T follicular helper cell (primary cell): ENCODE measurements at regions not wholly inside any gene's neighbourhood (a gene's known extent, or its start where the extent isn't known, plus 50 kb on each side); places are given as distances from the start of the nearest gene placed in this dataset.
"Not testable (repeated sequence)": the region's sequence is repeated elsewhere in the genome, so short reads cannot be mapped to it uniquely, and the experiment has no call there.

Source experiments
- DNase-seq: peaks from one replicate; pipeline ENCODE4 v3.0.0-alpha.2; 2020; ENCODE audit warnings: low read depth

DNA sequence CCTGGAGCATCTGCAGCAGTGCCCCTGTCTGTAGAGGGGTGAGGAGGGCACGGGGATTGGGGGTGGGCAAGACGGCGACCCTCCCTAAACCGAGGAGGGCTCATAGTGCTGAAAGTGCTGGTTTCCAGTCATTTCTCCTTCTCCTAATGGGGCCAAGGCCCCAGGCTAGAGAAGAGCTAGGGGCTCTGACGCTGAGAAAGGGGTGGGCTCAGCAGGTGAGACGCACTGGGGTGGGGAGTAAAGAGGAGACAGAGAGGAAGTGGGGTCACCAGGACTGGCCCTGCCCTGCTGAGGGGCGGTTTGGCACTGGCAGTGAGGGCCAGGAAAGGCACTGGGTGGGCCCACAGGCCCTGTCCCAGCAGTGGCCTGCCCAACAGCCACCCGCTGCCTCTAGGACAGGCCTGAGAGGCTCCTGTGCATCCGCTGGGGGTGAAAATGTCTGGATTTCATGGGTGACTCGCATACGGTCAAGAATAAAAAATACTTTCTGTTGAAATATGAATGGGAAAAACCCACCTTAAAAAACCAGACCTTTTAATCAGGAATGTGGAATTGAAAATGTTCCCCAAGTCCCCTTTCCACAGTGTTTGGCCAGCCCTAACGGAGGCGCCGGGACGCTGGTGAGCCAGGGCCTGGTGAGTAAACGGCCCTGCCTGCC, 122.4 kb upstream of the SMURF2 start:
- no peak for DNase-seq

DNA sequence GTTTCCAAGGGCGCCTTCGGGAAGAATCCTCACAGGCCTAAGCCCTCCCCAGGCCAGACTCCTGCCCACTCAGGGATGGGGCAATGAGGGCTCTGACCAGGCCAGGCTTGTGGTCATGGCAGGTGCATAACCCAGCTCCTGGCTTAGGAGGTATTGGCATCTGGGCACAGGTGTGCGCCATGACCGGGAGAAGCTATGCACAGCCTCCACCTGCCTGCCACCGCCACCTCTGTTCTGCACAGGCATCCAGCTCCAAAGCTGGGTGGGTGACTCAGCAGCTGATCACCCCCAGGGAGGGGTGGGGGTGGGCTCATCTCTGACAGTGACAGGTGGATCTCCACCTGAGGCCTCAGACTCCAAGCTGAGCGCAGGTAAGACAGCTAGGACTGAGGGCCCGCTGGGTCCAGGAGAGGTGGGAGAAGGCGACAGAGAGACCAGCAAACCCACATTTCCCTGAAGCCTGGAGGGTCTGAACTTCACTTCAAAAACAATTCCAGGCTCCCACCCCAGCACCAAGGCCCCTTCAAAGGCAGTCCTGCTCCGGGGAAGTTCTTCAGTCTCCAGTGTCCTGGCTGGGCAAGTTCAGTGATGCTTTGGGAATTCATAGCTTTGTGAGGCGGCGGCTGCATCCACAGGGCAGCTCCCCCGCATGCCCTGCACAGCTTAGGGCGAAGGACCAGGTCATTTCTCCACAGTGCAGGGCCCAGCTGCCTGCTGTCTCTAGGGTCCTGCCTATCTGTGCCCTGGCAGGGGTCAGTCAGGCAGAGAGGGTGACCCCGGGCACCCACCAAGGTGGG, 121.6 kb upstream of the SMURF2 start:
- no peak for DNase-seq

DNA sequence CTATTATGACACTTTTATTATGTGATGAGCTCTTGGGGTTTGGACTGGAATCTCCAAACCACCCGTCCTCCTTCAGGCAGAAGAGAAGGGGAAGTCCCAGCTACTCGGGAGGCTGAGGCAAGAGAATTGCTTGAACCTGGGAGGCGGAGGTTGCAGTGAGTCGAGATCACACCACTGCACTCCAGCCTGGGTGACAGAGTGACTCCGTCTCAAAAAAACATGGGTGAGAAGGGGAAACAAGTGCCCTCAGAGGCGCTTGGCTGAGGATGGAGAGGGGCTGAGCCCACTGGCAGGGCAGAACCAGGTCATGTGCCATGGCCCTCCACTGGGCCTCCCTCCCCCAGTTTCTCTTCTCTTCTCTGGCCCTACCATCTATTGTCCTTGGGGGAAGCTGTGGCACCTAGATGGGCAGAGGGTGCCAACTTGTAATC, 120.9 kb upstream of the SMURF2 start:
- DNase-seq: no peak

DNA sequence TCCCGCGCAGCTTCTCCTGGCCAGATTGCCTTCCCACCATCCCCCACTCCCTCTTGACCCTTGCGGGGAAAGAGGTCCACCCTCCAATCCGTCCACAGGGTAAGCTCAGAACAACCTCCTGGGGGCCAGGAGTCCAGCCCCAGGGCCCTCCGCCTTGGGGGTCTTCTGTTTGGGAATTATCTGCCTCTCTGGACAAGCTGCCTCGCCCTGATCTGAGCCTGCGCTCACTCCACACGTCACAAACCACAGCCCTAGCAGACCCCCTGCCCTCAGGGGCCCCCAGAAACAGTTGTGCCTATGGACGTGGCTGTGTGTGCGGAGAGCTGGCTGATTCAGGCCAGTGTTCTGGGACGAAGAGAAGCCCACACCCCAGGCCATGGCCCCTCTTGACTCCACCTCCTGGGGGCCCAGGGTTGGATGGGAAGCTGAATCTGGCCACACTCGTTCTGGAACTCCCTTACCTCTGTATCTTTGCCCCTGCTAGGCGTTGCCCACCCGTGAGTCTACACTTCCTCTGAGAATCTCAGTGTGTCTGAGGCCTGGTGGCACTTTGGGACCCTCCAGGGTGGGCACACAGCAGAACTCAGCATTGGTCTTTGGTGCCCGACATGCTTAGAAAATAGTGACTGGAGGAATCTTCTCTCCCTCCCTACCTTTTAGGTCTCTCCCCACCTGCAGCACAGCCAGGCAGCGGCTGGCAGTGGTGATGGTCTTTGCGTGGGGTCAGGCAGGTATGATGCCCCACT, 119.9 kb upstream of the SMURF2 start:
- DNase-seq: no peak

DNA sequence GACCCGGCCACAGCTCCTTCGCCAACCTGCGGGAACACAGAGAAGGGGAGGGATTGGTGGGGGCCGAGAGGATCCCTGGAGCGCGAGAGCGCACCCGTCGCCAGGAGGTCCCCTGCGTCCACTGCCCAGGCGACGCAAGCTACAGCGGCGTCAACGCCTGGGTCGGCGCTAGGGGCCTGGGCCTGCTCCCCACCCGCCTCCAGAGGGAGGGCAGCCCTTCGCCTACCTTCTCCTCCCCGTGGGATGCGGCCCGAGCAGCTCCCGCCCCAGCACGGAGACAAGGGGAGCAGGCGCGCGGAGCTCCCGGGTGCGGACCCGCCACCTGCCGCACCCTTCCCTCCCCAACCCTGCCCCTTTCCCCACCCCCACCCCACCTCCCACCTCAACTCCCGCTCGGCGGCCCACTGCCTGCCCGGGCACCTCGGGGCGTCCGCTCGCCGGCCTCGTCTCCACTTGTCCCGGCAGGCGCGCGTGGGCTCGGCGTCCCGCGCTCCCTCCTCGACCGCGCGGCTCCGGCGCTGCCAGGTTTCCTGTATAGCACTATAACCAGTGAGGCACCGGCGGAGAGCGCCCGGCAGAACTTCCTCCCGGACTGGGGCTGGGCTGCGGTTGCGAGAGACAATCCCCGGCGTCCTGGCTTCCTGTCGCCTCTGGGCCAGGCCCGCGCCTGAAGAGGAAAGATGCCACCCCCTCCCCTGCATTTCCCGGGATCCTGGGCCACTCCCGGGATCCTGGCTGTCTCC, 119.1 kb upstream of the SMURF2 start:
- DNase-seq: peak; percentile 19

DNA sequence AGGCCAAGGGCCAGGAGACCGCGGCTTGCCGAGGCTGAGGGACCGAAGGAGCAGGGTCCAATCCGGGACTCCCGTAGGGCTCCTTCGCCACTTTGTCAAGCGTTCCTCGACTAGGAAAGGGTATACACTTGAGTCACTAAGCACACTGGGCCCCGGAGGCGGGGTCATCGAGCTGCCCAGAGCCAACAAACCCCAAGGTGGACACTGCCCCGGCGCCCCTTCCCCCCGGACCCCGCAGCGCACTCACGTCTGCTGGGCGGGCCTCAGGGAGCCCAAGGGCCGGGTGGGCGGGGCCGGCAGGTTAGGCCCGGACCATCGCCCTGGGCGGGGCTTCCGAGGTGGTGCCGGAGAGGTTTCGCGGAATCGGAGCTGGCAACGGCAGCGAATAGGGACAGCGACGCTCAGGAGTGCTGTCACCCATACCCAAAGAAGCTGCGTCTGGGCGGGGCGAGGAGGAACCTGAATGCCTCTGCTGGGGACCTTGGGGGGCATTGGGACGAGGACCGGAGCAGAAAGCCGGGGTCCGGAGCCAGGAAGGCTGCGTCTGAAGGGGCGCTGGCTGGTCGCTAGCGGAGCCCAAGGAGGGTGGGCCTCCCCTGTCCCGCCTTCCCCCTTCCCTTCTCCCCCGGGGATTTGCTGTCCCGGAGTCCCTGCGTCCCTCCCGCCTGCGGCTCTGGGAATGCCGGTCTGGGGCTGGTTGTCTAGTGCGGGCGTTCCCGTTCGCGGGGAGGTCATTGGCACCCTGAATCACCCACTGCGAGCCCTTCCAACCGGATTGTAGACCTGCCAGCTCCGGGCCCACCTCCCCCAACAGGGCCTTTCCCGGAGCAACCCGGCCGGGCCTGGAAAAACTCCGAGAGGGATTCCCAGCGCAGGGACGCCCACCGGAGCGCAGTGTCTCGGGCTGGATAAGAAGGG, 118.2 kb upstream of the SMURF2 start:
- DNase-seq: peak; percentile 68

DNA sequence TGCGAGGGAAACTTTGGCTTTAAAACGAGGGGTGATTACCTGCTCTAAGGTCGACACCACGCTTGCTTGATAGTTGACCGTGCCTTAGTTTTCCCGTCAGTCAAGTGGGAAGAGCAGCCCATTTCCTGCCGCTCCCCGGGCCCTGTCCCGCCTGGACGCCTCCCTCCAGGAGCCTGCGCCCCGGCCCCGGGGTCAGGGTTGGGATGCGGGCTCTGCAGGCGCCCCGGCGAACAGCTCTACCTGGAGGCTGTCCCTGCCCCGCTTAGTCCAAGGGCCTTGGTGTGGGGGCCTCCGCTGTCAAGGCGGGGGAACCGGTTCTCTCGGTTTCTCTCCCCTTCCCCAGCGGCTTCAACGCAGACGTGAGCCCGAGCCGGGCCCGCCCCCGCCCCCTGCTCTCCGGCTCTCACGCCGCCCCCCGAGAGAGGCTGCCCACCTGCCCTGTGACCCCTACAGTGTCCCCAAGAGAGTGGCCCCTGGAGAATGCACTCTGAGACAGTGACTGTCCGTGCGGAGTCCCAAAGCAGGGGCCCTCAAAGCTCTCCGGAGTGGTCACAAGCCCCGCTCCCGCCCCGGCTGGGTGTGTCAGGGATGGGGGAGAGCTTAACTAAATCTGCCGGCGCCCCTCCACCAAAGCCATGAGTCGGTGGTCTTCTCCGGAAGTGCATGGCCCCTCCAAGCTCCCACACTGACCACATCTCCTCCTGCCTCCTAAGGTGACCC, 117.4 kb upstream of the SMURF2 start:
- no peak for DNase-seq

DNA sequence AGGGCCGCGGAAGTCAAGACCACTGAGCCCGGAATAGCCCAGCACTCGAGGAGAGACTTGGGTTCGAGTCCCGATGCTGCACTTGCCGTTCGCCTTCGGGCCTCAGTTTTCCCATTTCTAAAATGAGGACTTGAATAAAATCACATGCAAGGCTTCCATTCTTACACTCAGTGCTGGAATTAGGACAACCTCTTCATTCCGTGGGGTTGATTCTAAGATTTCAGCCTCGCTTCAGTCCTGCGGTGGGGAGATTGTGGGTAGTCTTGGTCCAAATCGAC, 116.9 kb upstream of the SMURF2 start:
- not testable (repeated sequence) for DNase-seq

DNA sequence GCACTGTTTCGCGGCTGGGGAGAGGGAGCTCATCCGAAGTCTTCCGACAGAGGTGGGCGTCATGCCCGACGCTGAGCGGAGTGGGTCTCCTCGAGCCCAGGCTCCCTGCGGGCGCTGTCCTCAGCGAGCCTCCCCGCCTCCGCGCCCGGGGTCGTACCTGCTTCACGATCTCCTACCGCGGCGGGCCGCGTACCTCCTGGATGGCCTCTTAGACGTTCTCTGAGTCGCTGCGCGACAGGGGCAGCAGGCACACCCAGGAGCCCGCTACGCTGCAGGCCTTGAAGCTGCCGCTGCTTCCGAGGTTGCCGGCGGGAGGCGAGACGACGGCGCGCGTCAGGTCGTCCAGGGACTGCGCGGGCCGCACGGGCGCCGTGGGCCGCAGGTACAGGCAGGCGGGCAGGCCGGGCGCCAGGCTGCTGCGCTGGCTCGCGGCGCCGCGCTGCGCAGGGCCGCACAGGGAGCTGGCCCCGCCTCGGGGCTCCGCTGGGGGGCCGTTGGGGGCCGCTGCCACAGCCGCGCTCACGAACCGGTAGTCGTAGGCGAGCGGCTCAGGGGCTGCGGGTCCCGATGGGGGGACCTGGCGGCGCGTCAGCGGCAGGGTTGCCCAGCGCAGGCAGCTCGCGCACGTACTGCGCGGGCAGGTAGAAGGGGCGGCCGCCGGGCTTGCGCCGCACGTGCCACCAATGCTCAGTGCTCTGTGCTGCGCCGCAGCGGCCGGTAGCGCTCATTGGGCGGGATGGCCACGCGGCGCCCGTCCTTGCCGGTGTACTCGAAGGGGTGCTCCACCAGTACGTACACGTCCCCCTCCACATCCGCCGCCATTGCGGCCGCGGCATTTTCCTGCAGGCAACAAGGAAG, 116.4 kb upstream of the SMURF2 start:
- no peak for DNase-seq

DNA sequence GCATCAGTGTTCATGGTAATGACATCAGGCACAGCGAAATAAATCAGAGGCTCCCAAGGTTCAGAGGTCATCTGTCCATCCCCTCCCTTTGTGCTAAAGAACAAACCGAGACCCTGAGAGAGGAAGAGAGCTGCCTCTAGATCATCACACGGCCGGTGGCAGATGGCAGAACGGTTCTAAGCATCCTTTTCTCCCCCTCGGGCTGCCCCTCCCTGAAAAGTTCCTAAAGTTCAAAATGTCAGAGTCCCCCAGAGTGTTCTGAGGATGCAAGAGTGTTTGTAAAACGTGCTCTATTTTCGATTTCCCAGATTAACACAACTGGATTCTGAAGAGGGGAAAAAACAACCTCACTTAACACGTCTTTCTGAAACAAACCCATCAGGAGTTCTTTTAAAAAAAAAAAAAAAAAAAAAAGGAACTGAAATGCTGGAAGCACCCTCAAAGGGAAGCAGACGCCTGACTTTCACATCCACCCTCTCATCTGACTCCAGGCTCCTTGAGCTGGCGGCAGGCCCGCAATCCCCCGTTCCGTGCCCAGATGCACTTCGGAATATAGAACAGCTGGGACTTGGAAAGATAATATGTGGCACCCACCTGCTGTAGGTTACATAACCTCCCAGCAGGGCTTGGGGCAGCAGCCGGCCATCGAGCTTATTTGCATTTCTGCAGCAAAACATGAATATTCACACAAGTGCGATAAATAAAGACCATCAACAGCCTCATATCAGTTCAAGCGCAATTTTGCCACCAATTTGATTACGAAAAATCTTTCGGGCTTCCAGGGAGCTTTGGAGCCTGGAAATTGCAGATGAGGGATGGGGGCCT, 115.5 kb upstream of the SMURF2 start:
- no peak for DNase-seq

DNA sequence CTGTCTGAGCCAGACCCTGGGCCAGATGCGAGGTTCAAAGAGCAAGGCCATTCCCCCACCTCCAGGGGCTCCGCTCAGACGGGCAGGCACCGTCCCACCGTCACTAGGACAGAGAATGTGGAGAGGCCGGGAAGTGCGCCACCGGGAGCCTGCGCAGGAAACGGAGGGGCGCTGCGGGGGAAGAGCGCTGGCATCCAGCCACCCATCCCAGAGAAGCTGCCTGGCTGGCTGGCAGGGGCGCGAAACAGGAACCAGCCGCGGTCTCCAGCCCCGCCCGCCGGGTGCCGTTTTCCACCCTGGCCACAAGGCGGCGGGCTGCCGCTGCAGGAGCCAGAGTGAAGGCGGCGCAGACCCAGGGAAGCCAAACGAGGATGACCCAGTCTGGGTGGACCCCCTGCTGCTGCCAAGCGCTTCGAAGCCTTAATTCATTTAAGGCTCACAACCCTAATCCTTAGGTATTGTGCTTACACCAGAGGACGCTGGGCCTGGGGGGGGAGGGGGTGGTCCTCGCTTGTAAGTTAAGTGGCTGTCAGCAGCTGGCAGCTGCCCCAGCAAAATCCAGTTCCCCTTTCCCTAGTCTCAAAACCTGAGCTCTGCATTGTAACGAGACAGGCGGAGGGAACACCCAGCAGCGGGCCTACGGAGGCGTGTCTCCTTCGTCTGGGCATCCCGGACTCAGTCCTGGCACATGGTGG, 114.8 kb upstream of the SMURF2 start:
- DNase-seq: peak; percentile 54

DNA sequence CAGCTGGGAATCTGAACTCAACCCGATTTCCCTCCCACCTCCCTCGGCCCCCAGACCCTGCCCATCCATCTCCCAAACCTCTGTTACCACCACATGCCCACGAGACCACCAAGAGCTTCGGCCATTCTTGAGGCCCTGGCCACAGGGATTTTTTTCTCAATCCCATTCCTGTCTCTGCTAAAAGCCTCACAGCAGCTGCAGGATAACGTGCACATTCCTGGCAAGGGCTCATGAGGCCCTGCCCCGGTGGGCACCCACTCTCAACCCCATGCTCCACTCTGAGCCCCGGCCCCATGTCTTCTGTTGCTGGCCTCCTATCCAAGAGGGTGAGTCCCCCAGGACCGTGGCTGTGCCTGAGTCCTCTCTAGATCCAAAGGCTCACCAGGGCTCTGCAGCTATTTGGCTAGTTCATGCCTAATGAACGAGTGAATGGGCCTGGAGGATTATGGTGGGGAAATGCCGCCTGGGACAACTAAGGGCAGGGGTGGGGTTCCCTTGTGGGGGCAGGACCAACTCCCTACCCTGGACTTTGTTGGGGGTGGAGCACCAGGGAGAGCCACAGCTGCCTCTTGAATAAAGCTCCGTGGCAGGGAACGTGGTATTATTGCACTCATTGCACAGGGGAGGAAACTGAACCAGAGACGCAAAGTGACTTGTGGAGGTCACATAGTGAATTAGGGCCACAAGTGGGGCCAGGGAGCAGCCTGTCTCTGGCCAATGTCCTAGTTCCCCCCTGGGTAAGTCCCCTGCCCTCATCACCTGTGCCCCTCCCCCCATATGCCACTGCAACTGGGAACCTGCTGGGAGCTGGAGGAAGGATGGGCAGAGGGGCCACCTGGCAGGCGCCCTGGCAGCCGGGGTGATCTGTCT, 113.8 kb upstream of the SMURF2 start:
- no peak for DNase-seq

DNA sequence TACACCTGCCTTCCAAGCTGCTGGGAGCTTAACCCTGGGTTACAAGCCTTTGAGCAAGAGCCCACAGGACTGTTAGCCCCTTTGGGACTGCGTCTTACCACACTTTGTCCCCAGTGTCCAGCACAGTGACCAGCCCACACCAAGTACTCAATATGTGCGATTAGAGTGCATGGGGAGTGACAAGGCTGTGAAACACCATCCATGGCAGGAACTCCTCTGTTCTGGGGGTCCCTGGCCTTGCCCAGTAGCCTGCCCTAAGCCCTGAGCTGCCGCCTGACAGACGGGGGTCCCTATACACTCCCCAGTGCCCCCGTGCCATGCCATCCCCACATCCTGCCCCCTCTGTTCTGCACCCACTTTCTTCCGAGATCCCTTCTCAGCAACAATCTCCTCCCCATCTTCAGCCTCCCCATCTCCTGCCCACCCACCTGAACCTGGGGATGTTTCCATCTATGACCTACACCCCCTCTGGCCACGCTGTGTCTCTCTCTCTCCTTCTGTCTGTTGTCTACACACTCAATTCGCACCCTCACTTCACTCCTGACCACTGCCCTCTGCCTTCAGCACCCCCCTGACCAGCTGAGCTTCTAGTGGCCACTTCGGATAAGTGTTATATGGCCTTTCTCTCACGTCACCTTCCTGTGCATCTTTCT, 112.9 kb upstream of the SMURF2 start:
- DNase-seq: no peak

DNA sequence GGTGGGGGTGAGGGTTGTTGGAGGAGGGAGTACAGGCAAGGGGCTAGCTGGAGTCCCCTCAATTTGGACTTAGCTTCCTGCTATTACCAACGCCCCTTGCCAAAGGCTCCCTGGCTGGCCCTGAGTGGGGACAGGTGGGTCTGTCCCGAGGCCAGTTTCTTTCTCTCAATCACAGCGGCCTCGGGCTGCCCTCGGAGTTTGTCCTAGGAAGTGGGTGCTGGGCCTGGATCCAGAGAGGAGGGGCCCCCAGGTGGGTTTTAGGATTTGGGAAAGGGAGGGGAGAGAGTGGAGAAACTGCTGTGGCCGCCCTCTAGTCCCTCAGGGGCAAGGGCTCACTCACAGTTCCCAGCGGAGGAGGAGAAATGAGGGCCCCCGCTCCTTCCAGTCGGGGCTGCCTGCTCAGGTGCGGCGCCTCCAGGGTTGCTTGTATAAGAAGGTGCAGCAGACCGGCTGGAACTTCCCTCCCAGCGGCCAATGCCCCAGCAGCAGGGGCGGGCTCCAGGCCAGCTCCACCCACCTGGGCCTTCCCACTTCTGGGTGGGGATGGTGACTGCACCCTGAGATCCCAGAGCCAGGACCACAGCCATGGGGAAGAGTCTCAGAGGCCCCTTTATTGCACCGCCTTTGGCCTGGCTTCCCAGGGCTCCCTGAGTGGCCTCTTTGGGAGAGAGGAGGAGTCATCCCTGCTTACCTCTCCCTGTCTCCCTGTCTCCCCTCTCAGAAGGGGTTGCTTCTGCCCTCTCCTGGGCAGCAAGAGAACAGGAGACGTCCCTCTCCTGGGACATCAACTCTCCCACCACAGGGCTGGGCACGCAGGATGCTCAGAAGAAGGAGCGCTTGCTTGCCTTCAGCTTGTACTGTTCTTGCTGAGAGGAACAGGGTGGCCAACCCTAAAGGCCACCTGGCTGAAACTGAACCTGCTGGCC, 112.0 kb upstream of the SMURF2 start:
- DNase-seq: no peak

DNA sequence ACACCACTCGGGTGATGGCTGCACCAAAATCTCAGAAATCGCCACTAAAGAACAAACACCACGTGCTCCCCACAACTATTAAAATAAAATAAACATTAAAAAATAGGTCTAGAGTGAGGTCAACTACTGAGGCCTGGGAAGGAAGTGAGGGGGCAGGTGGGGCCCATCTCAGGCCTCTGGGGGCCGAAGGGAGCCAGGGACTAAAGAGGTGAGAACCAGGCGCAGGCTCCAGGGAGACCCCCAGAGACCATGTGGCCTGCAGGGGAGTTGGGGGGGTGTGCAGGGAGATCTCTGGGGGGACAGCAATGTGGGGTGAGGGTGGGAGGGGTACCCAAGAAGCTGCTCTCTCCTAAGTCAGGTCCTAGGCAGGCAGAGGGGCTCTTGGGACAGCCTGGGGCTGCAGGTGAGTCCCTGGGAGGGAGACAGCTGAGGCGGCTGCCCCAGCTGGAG, 111.3 kb upstream of the SMURF2 start:
- no peak for DNase-seq
